HepG2 (cell line): ENCODE measurements at regions not wholly inside any gene's neighbourhood (a gene's known extent, or its start where the extent isn't known, plus 50 kb on each side); places are given as distances from the start of the nearest gene placed in this dataset.

Experiments
- ATAC-seq: fragments of 200-7000 bp; cut with Tn5 transposase; 3 replicates; pipeline ENCODE4 v1.9.1; 2020; ENCODE audit warnings: mild to moderate bottlenecking, moderate library complexity
- BruUV-seq: library from RNA; stranded (reverse); fragments of 400-500 nt; replicated peaks from 2 replicates; lab custom pipeline; 2021; lab: Mats Ljungman, UMichigan
- CTCF ChIA-PET: fragments of 300-600 bp; formaldehyde crosslinking; extraction: SDS; loops from one replicate; lab custom pipeline; 2021; ENCODE audit warnings: low total read pairs, inconsistent platforms, low intra/inter-chr PET ratio; lab: Yijun Ruan, JAX
- POLR2A ChIA-PET: fragments of 350-600 bp; sonication (Branson Sonifier 250); formaldehyde crosslinking; loops from one replicate; lab custom pipeline; 2020; ENCODE audit warnings: antibody characterized with exemption, inconsistent platforms; lab: Yijun Ruan, JAX
- DNase-seq: peaks from one replicate; pipeline ENCODE4 v3.0.0-alpha.2; 2015; ENCODE audit warnings: low spot score
- FAIRE-seq: peaks from 3 replicates; lab custom pipeline; 2011; peaks lifted over from hg19 to GRCh38; lab: Jason Lieb, UNC
- H2AFZ ChIP-seq: one replicate; pipeline ENCODE4 v1.6.1; 2011; ENCODE audit warnings: low read length, inconsistent platforms
- H3K27ac ChIP-seq: fragments of 300-600 bp; 3 replicates; pipeline ENCODE4 v1.8.0; 2011; ENCODE audit warnings: mixed run types, mild to moderate bottlenecking, mixed read lengths, low read length, inconsistent platforms; ENCODE audit not compliant: insufficient read depth; ENCODE audit errors: extremely low read length
- H3K27me3 ChIP-seq, 2 experiments: fragments of 200-600 bp in 1 of 2; 2 replicates in 1 of 2; 3 replicates in 1 of 2; pipeline versions ENCODE4 v1.6.0 to v1.8.0; 2011; ENCODE audit warnings: low read length in 2 of 2, mild to moderate bottlenecking in 2 of 2, moderate library complexity in 2 of 2, inconsistent platforms in 1 of 2; ENCODE audit not compliant: insufficient read depth in 2 of 2, control insufficient read depth in 1 of 2
- H3K36me3 ChIP-seq, 2 experiments: fragments of 200-600 bp in 1 of 2; replicated peaks in 1 of 2; 2 replicates in 1 of 2; 3 replicates in 1 of 2; pipeline versions ENCODE4 v1.5.1 to v1.8.0; 2011; ENCODE audit warnings: low read length in 2 of 2, inconsistent platforms in 1 of 2; ENCODE audit not compliant: insufficient read depth in 2 of 2, control insufficient read depth in 1 of 2
- H3K4me1 ChIP-seq: 2 replicates; pipeline ENCODE4 v1.5.1; 2012; ENCODE audit warnings: low read length, inconsistent platforms; ENCODE audit not compliant: insufficient read depth
- H3K4me2 ChIP-seq: 2 replicates; pipeline ENCODE4 v1.6.0; 2011; ENCODE audit warnings: low read depth, low read length, inconsistent platforms
- H3K4me3 ChIP-seq, 3 experiments: fragments of 200-600 bp in 1 of 3; sonication (generic), shearing (Covaris generic) in 1 of 3; replicated peaks in 1 of 3; 2 replicates each; pipeline ENCODE4 v1.5.1; 2011 to 2016; ENCODE audit warnings: low read length in 3 of 3, inconsistent platforms in 2 of 3, low read depth in 2 of 3, mild to moderate bottlenecking in 2 of 3, control low read depth in 1 of 3, mixed read lengths in 1 of 3; ENCODE audit not compliant: insufficient read depth in 1 of 3
- H3K79me2 ChIP-seq: one replicate; pipeline ENCODE4 v1.6.1; 2011; ENCODE audit warnings: low read length, inconsistent platforms; ENCODE audit not compliant: insufficient read depth
- H3K9ac ChIP-seq: 2 replicates; pipeline ENCODE4 v1.6.0; 2011; ENCODE audit warnings: mild to moderate bottlenecking, low read depth, low read length, inconsistent platforms; ENCODE audit not compliant: insufficient read depth
- H3K9me3 ChIP-seq: 2 replicates; pipeline ENCODE4 v1.5.1; 2012; ENCODE audit warnings: mild to moderate bottlenecking, low read length
- H4K20me1 ChIP-seq: 2 replicates; pipeline ENCODE4 v1.6.0; 2011; ENCODE audit warnings: inconsistent platforms, mild to moderate bottlenecking, low read length, moderate library complexity; ENCODE audit not compliant: insufficient read depth
- BRD4 ChIP-seq: sonication (generic); formaldehyde crosslinking; IDR thresholded peaks from 2 replicates; pipeline ENCODE4 v1.4.0; 2020; ENCODE audit warnings: missing genetic modification reagents
- HDAC2 ChIP-seq: sonication (generic); formaldehyde crosslinking; IDR thresholded peaks from 2 replicates; pipeline ENCODE4 v1.4.0; 2020; ENCODE audit warnings: missing genetic modification reagents
- NFYB ChIP-seq: sonication (generic); formaldehyde crosslinking; IDR thresholded peaks from 2 replicates; pipeline ENCODE4 v1.4.0; 2020; ENCODE audit warnings: missing genetic modification reagents
- NR3C1 ChIP-seq: sonication (generic); formaldehyde crosslinking; IDR thresholded peaks from 2 replicates; pipeline ENCODE4 v1.4.0; 2020; ENCODE audit warnings: missing genetic modification reagents
- THYN1 ChIP-seq: sonication (generic); formaldehyde crosslinking; IDR thresholded peaks from 2 replicates; pipeline ENCODE4 v1.8.1; 2023; ENCODE audit warnings: low read depth, mild to moderate bottlenecking, moderate library complexity, missing genetic modification reagents, borderline replicate concordance
- ZNF101 ChIP-seq: sonication (generic); formaldehyde crosslinking; IDR thresholded peaks from 2 replicates; pipeline ENCODE4 v1.4.0; 2020; ENCODE audit warnings: mild to moderate bottlenecking, low read depth, missing genetic modification reagents, borderline replicate concordance
- ZNF207 ChIP-seq: fragments of 450-650 bp; IDR thresholded peaks from 2 replicates; pipeline ENCODE4 v1.6.1; 2016; ENCODE audit warnings: antibody characterized with exemption, borderline replicate concordance
- ZNF350 ChIP-seq: sonication (generic); formaldehyde crosslinking; IDR thresholded peaks from 2 replicates; pipeline ENCODE4 v1.4.0; 2020; ENCODE audit warnings: mild to moderate bottlenecking, low read depth, missing genetic modification reagents, borderline replicate concordance
- WGBS: methylation state at CpG from one replicate; pipeline ENCODE4 v1.1.6; 2017; ENCODE audit warnings: low lambda C conversion rate; 5-methylcytosine and 5-hydroxymethylcytosine counted together
- in situ Hi-C: cut with HindIII; loops from 2 replicates; pipeline ENCODE4 v1.10.0; 2017; ENCODE audit warnings: low pct_unique_long_range_greater_than_20kb; ENCODE audit not compliant: extremely low pct_ligation_motif_present
- intact Hi-C: fragments of 100-400 bp; cut with micrococcal nuclease; formaldehyde crosslinking; loops from one replicate; pipeline ENCODE4 v1.10.0; 2022; ENCODE audit not compliant: unreplicated experiment
- TF ChIP-seq, protein P1 (sequence below): sonication (generic); formaldehyde crosslinking; IDR thresholded peaks from 2 replicates; pipeline ENCODE4 v1.4.0; 2020; ENCODE audit warnings: missing genetic modification reagents, borderline replicate concordance

- no peak for TF ChIP-seq NFYB (CRISPR knock-in tag)
- TF ChIP-seq, protein P1, sequence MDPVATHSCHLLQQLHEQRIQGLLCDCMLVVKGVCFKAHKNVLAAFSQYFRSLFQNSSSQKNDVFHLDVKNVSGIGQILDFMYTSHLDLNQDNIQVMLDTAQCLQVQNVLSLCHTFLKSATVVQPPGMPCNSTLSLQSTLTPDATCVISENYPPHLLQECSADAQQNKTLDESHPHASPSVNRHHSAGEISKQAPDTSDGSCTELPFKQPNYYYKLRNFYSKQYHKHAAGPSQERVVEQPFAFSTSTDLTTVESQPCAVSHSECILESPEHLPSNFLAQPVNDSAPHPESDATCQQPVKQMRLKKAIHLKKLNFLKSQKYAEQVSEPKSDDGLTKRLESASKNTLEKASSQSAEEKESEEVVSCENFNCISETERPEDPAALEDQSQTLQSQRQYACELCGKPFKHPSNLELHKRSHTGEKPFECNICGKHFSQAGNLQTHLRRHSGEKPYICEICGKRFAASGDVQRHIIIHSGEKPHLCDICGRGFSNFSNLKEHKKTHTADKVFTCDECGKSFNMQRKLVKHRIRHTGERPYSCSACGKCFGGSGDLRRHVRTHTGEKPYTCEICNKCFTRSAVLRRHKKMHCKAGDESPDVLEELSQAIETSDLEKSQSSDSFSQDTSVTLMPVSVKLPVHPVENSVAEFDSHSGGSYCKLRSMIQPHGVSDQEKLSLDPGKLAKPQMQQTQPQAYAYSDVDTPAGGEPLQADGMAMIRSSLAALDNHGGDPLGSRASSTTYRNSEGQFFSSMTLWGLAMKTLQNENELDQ (CRISPR knock-in tag) = no peak
Measured at GRCh38 chr9:11149065-11149464, 536.3 kb upstream of the PTPRD start (continued).

DNA sequence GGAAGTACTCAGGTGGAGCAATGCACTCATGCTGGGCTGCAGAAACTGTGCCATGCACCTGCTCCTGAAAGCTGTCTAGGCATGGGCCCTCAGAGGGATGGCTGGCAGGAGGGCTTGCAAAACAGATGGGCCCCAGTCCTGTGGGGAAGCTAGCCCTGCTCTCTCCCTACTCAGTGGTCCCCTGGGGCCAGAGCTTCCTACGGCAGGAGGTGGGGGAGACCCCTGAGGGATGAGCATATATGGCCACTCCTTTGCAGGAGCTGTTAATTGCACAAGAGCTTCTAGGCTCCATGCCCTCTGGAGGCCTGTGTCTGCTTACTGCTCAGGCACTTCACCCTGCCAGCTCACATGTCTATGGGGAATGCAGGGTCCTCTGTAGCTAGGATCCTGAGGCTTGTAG, 545.3 kb upstream of the PTPRD start:
- FAIRE-seq (no peak), DNase-seq (no peak), ATAC-seq (no peak)
- BruUV-seq = no TSS peak
- no peak overlapping the region for H3K4me2 ChIP-seq
- peaks cover 97% of the 10 kb centered on the region for H3K9me3 ChIP-seq
- no peak overlapping the region for H3K9ac ChIP-seq
- no peaks in the 10 kb centered on the region for H3K27me3 ChIP-seq
- 0% methylated on average over 1 of the region's 1 CpG for WGBS
- no peak overlapping the region for H2AFZ ChIP-seq
- no peak overlapping the region for H3K4me3 ChIP-seq
- in situ Hi-C loops (no loop called here), intact Hi-C loops (no loop called here)
- H3K36me3 ChIP-seq = no peaks in the 10 kb centered on the region
- H3K79me2 ChIP-seq = no peaks in the 10 kb centered on the region
- H3K27ac ChIP-seq = no peak overlapping the region
- H4K20me1 ChIP-seq = no peaks in the 10 kb centered on the region
- no peaks in the 10 kb centered on the region for H3K4me1 ChIP-seq
- POLR2A ChIA-PET = no interaction called here
- CTCF ChIA-PET = no interaction called here
- TF ChIP-seq HDAC2 (CRISPR knock-in tag) (no peak), THYN1 (no peak), NR3C1 (CRISPR knock-in tag) (no peak), ZNF350 (no peak), ZNF101 (CRISPR knock-in tag) (no peak), ZNF207 (no peak), BRD4 (CRISPR knock-in tag) (no peak)
